ENCODE measurements at regions not wholly inside any gene's neighbourhood (a gene's known extent, or its start where the extent isn't known, plus 50 kb on each side); places are given as distances from the start of the nearest gene placed in this dataset.

DNA sequence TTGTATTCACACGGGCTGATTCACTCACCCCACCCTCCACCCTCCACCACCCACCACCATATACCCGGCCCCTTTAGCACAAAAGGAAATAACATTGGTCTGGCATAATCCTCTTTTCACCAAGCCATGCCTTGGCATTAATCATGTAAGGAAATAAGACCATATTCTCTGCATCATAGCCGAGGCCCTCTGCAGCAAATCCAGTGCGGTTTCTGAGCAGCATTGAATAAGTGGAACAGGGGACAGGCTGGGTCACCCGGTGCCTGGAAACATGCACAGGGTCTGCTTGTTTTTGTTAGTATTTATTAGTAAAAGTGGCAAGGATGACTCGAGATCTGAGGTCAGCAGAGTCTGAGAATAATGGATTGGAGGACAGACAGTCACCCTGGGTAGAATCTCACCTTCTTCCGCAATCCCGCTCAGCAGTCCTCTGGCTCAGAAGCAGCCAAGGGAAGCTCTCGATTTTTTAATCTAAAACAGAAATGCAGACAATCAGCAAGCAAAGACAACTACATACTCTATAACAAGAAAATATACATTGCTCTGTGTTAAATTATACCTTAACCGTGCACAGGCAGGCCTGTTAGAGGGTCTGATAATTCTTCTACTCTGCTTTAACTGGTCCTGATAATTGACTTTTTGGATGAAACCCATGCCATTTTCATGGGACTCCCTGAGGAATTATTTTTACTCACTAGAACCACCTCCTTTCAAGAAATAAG is 52.4 kb upstream of the CDC42BPA start:
- no peak for DNase-seq

DNA sequence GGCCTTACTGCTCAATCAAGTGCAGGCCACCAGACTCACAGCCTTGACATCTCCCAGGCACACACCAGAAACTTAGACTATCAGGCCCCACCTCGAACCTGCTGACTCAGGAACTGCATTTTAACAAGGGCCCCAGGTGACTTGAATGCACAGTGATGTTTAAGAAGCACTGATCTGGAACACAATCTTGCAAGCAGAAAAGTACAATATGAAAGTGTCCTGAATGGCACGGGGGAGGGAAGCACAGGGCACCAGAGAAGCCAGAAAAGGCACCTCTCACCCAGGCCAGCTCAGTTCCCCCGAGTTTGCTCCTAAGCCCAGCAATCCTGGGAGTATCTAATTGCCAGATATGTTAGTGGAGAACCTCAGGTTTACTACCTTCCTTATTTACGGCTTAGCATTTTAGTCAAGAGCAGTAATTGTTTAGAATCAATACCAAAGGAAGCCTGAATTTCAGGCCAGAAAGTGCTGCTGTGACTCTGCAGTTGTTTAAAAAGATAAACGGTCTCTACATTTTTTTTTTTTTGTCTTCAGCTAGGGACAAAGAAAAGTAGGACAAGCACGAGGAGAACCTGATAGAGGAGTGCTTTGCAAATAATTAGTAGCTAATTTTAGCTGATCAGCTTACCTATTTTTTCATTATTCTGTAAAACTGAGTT is 50.9 kb upstream of the CDC42BPA start:
- no peak for DNase-seq
